ENCODE measurements at regions not wholly inside any gene's neighbourhood (a gene's known extent, or its start where the extent isn't known, plus 50 kb on each side); places are given as distances from the start of the nearest gene placed in this dataset.
"Not testable (repeated sequence)": the region's sequence is repeated elsewhere in the genome, so short reads cannot be mapped to it uniquely, and the experiment has no call there.

GRCh38 chr7:68185631-68186456 is 1189.2 kb downstream of the TYW1 start:
- WGBS, 2 donors: 59 to 72% methylated on average over 16 of the region's 16 CpGs
- Histone ChIP-seq H3K36me3 (no peaks in the 10 kb centered on the region), H3K9me3 (no peaks in the 10 kb centered on the region), H3K27ac (no peak overlapping the region), H3K4me1 (no peaks in the 10 kb centered on the region), H3K27me3 (no peaks in the 10 kb centered on the region), H3K4me3 (replicated peaks in 1 of 3) (no peak overlapping the region)
- no peak for DNase-seq
- TF ChIP-seq CTCF (IDR thresholded peaks at IDR 0.05) (no peak), POLR2A (IDR thresholded peaks at IDR 0.05) (no peak)
- intact Hi-C loops (cut with DNase I): no loop called here

GRCh38 chr7:68187532-68187931 is 1190.9 kb downstream of the TYW1 start:
- Histone ChIP-seq H3K4me3 (replicated peaks in 1 of 3) (no peak overlapping the region), H3K36me3 (no peaks in the 10 kb centered on the region), H3K9me3 (no peaks in the 10 kb centered on the region), H3K4me1 (no peaks in the 10 kb centered on the region), H3K27ac (no peak overlapping the region), H3K27me3 (no peaks in the 10 kb centered on the region)
- TF ChIP-seq CTCF (IDR thresholded peaks at IDR 0.05): no peak
- no peak for TF ChIP-seq POLR2A (IDR thresholded peaks at IDR 0.05)
- 87 to 89% methylated on average over 7 of the region's 7 CpGs for WGBS, 2 donors
- intact Hi-C loops (cut with DNase I): no loop called here
- no peak for DNase-seq

- intact Hi-C loops (cut with DNase I): no loop called here
- H3K27me3 ChIP-seq: no peaks in the 10 kb centered on the region
- WGBS, 2 donors: 75 to 80% methylated on average over 5 of the region's 5 CpGs
- no peaks in the 10 kb centered on the region for H3K9me3 ChIP-seq
- DNase-seq: no peak
- no peaks in the 10 kb centered on the region for H3K4me1 ChIP-seq
- TF ChIP-seq POLR2A (IDR thresholded peaks at IDR 0.05): no peak
- TF ChIP-seq CTCF (IDR thresholded peaks at IDR 0.05): no peak
- no peaks in the 10 kb centered on the region for H3K36me3 ChIP-seq
- H3K27ac ChIP-seq: no peak overlapping the region
- no peak overlapping the region for H3K4me3 ChIP-seq (replicated peaks in 1 of 3)
Measured at GRCh38 chr7:68192941-68193340, 1196.3 kb downstream of the TYW1 start.

- DNase-seq; intact Hi-C loops (cut with DNase I); H3K4me1 ChIP-seq; H3K9me3 ChIP-seq; H3K27me3 ChIP-seq; H3K27ac ChIP-seq; H3K4me3 ChIP-seq (replicated peaks in 1 of 3); H3K36me3 ChIP-seq: not testable (repeated sequence)
- WGBS, 2 donors: 97 to 99% methylated on average over 2 of the region's 2 CpGs
Measured at GRCh38 chr7:68195642-68196041, 1199.0 kb downstream of the TYW1 start.

GRCh38 chr7:68200051-68200670 is 1203.5 kb downstream of the TYW1 start:
- intact Hi-C loops (cut with DNase I): no loop called here
- 88 to 92% methylated on average over 12 of the region's 12 CpGs for WGBS, 2 donors

More at GRCh38 chr7:68200051-68200670, 1203.5 kb downstream of the TYW1 start:
- DNase-seq: no peak
- H3K27me3 ChIP-seq: no peaks in the 10 kb centered on the region
- no peak overlapping the region for H3K27ac ChIP-seq
- H3K36me3 ChIP-seq: no peaks in the 10 kb centered on the region
- no peaks in the 10 kb centered on the region for H3K9me3 ChIP-seq
- TF ChIP-seq POLR2A (IDR thresholded peaks at IDR 0.05) (no peak), CTCF (IDR thresholded peaks at IDR 0.05) (no peak)
- no peaks in the 10 kb centered on the region for H3K4me1 ChIP-seq
- no peak overlapping the region for H3K4me3 ChIP-seq (replicated peaks in 1 of 3)
